ENCODE measurements at regions not wholly inside any gene's neighbourhood (a gene's known extent, or its start where the extent isn't known, plus 50 kb on each side); places are given as distances from the start of the nearest gene placed in this dataset.

DNA sequence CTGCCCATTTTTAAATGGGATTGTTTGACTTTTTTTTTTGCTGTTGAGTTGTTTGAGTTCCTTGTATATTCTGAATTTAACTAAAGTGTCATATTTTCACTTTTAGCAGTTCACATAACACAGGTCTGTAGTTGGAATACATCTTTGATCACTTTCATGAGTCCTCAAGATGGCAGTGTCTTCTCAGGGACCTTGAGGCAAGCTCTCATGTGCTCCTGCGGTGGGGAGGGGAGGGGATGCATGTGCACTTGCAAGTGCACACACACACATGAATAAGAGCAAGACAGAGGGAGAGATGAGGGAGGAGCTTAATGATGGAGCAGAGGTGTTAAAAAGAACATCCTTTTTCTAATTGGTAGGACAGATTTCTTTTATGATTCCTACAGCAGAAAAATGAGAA lies 291.4 kb upstream of the OR4E1 start:
- H3K4me1 ChIP-seq (ENCODE audit: low read length): no peaks in the 10 kb centered on the region
- no peaks in the 10 kb centered on the region for H3K79me2 ChIP-seq (ENCODE audit: low read length)
- no peaks in the 10 kb centered on the region for H4K20me1 ChIP-seq (ENCODE audit: insufficient read depth, low read length)
- no peak for TF ChIP-seq EZH2phosphoT487 (IDR thresholded peaks at IDR 0.05; ENCODE audit: low read depth)
- TF ChIP-seq, protein P1, sequence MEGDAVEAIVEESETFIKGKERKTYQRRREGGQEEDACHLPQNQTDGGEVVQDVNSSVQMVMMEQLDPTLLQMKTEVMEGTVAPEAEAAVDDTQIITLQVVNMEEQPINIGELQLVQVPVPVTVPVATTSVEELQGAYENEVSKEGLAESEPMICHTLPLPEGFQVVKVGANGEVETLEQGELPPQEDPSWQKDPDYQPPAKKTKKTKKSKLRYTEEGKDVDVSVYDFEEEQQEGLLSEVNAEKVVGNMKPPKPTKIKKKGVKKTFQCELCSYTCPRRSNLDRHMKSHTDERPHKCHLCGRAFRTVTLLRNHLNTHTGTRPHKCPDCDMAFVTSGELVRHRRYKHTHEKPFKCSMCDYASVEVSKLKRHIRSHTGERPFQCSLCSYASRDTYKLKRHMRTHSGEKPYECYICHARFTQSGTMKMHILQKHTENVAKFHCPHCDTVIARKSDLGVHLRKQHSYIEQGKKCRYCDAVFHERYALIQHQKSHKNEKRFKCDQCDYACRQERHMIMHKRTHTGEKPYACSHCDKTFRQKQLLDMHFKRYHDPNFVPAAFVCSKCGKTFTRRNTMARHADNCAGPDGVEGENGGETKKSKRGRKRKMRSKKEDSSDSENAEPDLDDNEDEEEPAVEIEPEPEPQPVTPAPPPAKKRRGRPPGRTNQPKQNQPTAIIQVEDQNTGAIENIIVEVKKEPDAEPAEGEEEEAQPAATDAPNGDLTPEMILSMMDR (IDR thresholded peaks at IDR 0.05; ENCODE audit: low read depth, low read length): no peak
- H3K9ac ChIP-seq (ENCODE audit: low read length): no peak overlapping the region
- H3K4me2 ChIP-seq (ENCODE audit: low read length): no peak overlapping the region
- H3K27ac ChIP-seq (ENCODE audit: low read length): no peak overlapping the region
- H3K9me3 ChIP-seq (ENCODE audit: insufficient read depth, low read length): no peaks in the 10 kb centered on the region
- H3K4me3 ChIP-seq (ENCODE audit: low read length): no peak overlapping the region
- no peaks in the 10 kb centered on the region for H3K36me3 ChIP-seq (replicated peaks; ENCODE audit: low read depth, low read length)
- peaks cover 3% of the 10 kb centered on the region; the same call in 1 of the 2 replicates for H3K27me3 ChIP-seq (ENCODE audit: low read depth, low read length)
- no peak overlapping the region for H2AFZ ChIP-seq (ENCODE audit: low read depth, low read length)

DNA sequence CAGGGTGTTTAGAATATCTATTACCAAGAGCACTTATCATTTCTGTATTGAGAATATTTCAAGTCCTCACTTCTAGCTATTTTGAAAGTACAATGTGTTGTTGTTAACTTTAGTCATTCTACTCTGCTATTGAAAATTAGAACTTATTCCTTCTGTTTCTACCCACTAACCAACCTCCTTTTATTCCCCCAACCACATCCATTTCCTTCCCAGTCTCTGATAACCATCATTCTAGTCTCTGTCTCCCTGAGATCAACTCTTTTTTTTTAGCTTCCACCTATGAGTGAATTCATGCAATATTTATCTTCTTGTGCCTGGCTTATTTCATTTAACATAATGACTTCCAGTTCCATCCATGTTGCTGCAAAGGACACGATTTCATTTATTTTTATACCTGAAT lies 290.6 kb upstream of the OR4E1 start:
- H3K9ac ChIP-seq (ENCODE audit: low read length): no peak overlapping the region
- TF ChIP-seq, protein P1 (IDR thresholded peaks at IDR 0.05; ENCODE audit: low read depth, low read length): no peak
- no peak for TF ChIP-seq EZH2phosphoT487 (IDR thresholded peaks at IDR 0.05; ENCODE audit: low read depth)
- no peak overlapping the region for H3K27ac ChIP-seq (ENCODE audit: low read length)
- no peak overlapping the region for H3K4me3 ChIP-seq (ENCODE audit: low read length)
- no peak overlapping the region for H2AFZ ChIP-seq (ENCODE audit: low read depth, low read length)
- H3K4me1 ChIP-seq (ENCODE audit: low read length): no peaks in the 10 kb centered on the region
- H3K4me2 ChIP-seq (ENCODE audit: low read length): no peak overlapping the region
- no peaks in the 10 kb centered on the region for H3K9me3 ChIP-seq (ENCODE audit: insufficient read depth, low read length)
- no peaks in the 10 kb centered on the region for H4K20me1 ChIP-seq (ENCODE audit: insufficient read depth, low read length)
- H3K27me3 ChIP-seq (ENCODE audit: low read depth, low read length): peaks cover 3% of the 10 kb centered on the region; the same call in 1 of the 2 replicates
- no peaks in the 10 kb centered on the region for H3K36me3 ChIP-seq (replicated peaks; ENCODE audit: low read depth, low read length)
- no peaks in the 10 kb centered on the region for H3K79me2 ChIP-seq (ENCODE audit: low read length)

DNA sequence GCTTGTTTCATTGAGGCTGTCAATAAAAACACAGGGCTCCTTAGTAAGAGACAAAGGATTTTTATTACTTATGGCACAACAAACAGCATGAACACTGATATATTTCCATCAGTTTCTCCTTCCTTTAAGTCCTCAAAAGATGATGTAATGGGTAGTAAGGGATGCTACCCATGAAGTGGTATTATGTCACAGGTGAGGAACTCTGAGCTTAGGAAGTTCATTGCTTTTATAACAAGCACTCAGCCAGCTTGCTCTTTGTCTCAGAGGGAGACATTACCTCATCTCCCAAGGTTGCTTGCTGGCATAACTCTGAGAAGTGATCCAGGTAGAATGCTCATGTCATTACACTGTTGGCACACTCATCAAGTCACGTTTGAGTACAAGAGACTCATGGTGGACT lies 287.0 kb upstream of the OR4E1 start:
- no peaks in the 10 kb centered on the region for H3K9me3 ChIP-seq (ENCODE audit: insufficient read depth, low read length)
- peaks cover 12% of the 10 kb centered on the region; the same call in 1 of the 2 replicates for H3K27me3 ChIP-seq (ENCODE audit: low read depth, low read length)
- H2AFZ ChIP-seq (ENCODE audit: low read depth, low read length): no peak overlapping the region
- H3K36me3 ChIP-seq (replicated peaks; ENCODE audit: low read depth, low read length): no peaks in the 10 kb centered on the region
- H3K4me2 ChIP-seq (ENCODE audit: low read length): no peak overlapping the region
- no peaks in the 10 kb centered on the region for H4K20me1 ChIP-seq (ENCODE audit: insufficient read depth, low read length)
- H3K4me3 ChIP-seq (ENCODE audit: low read length): no peak overlapping the region
- H3K4me1 ChIP-seq (ENCODE audit: low read length): no peaks in the 10 kb centered on the region
- H3K27ac ChIP-seq (ENCODE audit: low read length): no peak overlapping the region
- no peak overlapping the region for H3K9ac ChIP-seq (ENCODE audit: low read length)
- no peaks in the 10 kb centered on the region for H3K79me2 ChIP-seq (ENCODE audit: low read length)
- no peak for TF ChIP-seq EZH2phosphoT487 (IDR thresholded peaks at IDR 0.05; ENCODE audit: low read depth)
- TF ChIP-seq, protein P1 (IDR thresholded peaks at IDR 0.05; ENCODE audit: low read depth, low read length): no peak

DNA sequence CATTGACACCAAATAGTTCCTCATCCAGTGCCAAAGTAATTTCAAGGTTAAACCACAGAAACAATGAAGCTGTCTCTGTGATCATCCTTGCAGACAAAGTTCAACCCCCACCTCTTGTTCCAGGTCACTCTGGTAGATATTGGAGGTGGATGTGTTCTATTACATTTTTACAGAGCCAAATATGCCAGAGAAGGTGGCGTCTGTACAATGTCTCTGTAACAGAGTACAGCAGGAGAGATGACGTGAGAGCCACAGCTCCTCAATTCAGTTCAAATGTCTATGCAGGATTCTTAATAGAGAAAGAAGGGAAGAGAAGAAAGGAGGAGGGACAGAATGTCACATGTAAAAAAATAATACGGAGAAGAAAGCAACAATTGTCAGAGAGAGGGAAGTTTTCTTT lies 268.3 kb upstream of the OR4E1 start:
- no peak for TF ChIP-seq EZH2phosphoT487 (IDR thresholded peaks at IDR 0.05; ENCODE audit: low read depth)
- TF ChIP-seq, protein P1 (IDR thresholded peaks at IDR 0.05; ENCODE audit: low read depth, low read length): no peak

More for the DNA sequence above, 268.3 kb upstream of the OR4E1 start:
- H3K27me3 ChIP-seq (ENCODE audit: low read depth, low read length): peaks cover 37% of the 10 kb centered on the region; the same call in 1 of the 2 replicates
- no peaks in the 10 kb centered on the region for H3K9me3 ChIP-seq (ENCODE audit: insufficient read depth, low read length)
- H3K4me1 ChIP-seq (ENCODE audit: low read length): no peaks in the 10 kb centered on the region
- H3K9ac ChIP-seq (ENCODE audit: low read length): no peak overlapping the region
- H2AFZ ChIP-seq (ENCODE audit: low read depth, low read length): no peak overlapping the region
- no peak overlapping the region for H3K27ac ChIP-seq (ENCODE audit: low read length)
- no peak overlapping the region for H3K4me2 ChIP-seq (ENCODE audit: low read length)
- no peaks in the 10 kb centered on the region for H4K20me1 ChIP-seq (ENCODE audit: insufficient read depth, low read length)
- no peak overlapping the region for H3K4me3 ChIP-seq (ENCODE audit: low read length)
- no peaks in the 10 kb centered on the region for H3K79me2 ChIP-seq (ENCODE audit: low read length)
- no peaks in the 10 kb centered on the region for H3K36me3 ChIP-seq (replicated peaks; ENCODE audit: low read depth, low read length)

All from OCI-LY3 (cell line).